ENCODE measurements at regions not wholly inside any gene's neighbourhood (a gene's known extent, or its start where the extent isn't known, plus 50 kb on each side); places are given as distances from the start of the nearest gene placed in this dataset.

- no peak for DNase-seq (ENCODE audit: low read depth, low spot score)
Measured at GRCh38 chr5:2660315-2660714, 91.2 kb downstream of the IRX2 start.

DNA sequence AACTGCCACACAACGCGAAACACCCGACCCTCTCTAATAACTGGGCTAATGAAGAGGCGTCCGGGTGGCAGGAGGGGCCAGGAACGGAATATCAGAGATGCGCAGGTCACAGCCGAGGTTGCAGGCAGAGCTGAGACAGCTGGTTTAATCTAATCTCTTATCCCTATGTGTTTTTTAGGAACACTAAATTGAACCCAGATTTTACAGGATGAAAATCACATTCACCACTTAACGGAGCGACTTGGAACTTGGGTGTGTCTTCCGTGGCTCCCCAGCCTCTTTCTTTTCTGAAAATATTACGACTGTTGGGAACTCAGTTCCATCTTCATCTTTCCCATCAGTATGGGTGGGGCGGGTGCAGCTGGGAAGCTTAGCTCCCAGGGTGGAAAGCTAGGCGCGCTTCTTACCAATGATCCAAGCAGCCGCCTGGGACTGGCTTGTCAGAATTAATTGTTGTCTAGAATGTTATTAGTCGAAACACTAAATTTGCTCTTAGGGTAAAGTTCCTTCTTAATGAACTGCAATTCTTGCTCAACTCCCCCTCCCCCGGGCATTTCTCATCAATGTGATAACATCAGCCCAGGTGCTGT lies 92.5 kb downstream of the IRX2 start:
- no peak for DNase-seq (ENCODE audit: low read depth, low spot score)
- H3K4me3 ChIP-seq (ENCODE audit: low read depth, low read length), result no peak overlapping the region
- TF ChIP-seq CTCF (IDR thresholded peaks at IDR 0.05; ENCODE audit: low read depth, low read length), result no peak
- POLR2A ChIA-PET, result no interaction called here
- H3K27me3 ChIP-seq (ENCODE audit: control insufficient read depth, insufficient read depth, low read length), result no peaks in the 10 kb centered on the region
- no peak overlapping the region for H3K27ac ChIP-seq (ENCODE audit: low read depth, low read length)
- peaks cover 52% of the 10 kb centered on the region for H3K9me3 ChIP-seq (ENCODE audit: control insufficient read depth, insufficient read depth, low read length)
- CTCF ChIA-PET, result no interaction called here

More at GRCh38 chr5:2660315-2660714, 91.2 kb downstream of the IRX2 start:
- H3K27ac ChIP-seq (ENCODE audit: low read depth, low read length), result no peak overlapping the region
- CTCF ChIA-PET, result no interaction called here
- POLR2A ChIA-PET, result no interaction called here
- peaks cover 52% of the 10 kb centered on the region for H3K9me3 ChIP-seq (ENCODE audit: control insufficient read depth, insufficient read depth, low read length)
- no peak overlapping the region for H3K4me3 ChIP-seq (ENCODE audit: low read depth, low read length)
- TF ChIP-seq CTCF (IDR thresholded peaks at IDR 0.05; ENCODE audit: low read depth, low read length), result no peak
- no peaks in the 10 kb centered on the region for H3K27me3 ChIP-seq (ENCODE audit: control insufficient read depth, insufficient read depth, low read length)

GRCh38 chr5:2658447-2658846 lies 93.0 kb downstream of the IRX2 start:
- CTCF ChIA-PET, result no interaction called here
- TF ChIP-seq CTCF (IDR thresholded peaks at IDR 0.05; ENCODE audit: low read depth, low read length), result no peak
- no peaks in the 10 kb centered on the region for H3K27me3 ChIP-seq (ENCODE audit: control insufficient read depth, insufficient read depth, low read length)
- no peak for DNase-seq (ENCODE audit: low read depth, low spot score)
- peaks cover 52% of the 10 kb centered on the region for H3K9me3 ChIP-seq (ENCODE audit: control insufficient read depth, insufficient read depth, low read length)
- POLR2A ChIA-PET, result no interaction called here
- no peak overlapping the region for H3K27ac ChIP-seq (ENCODE audit: low read depth, low read length)
- H3K4me3 ChIP-seq (ENCODE audit: low read depth, low read length), result no peak overlapping the region

DNA sequence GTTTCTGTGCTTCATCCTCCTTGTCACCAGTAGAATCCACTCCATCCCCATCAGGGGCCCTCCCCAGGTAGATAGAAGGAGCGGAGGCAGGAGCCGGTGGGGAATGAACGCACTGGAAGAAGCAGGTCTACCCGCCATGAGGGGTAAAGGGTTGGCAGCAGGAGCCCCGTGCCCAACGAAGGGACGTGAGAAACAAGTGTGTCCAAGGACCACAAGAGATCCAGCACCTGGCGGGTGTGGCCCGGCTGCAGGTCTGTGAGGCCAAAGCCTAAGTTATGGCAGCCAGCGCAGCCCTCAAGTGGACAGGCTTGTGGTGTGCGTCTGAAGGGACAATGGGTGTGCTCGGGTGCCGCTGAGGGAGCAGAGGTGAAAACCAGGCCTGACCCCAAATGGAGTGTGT lies 94.3 kb downstream of the IRX2 start:
- ChIA-PET POLR2A (no interaction called here), CTCF (no interaction called here)
- no peak for DNase-seq (ENCODE audit: low read depth, low spot score)
- TF ChIP-seq CTCF (IDR thresholded peaks at IDR 0.05; ENCODE audit: low read depth, low read length), result no peak
- H3K4me3 ChIP-seq (ENCODE audit: low read depth, low read length), result no peak overlapping the region
- peaks cover 48% of the 10 kb centered on the region for H3K9me3 ChIP-seq (ENCODE audit: control insufficient read depth, insufficient read depth, low read length)
- no peaks in the 10 kb centered on the region for H3K27me3 ChIP-seq (ENCODE audit: control insufficient read depth, insufficient read depth, low read length)
- H3K27ac ChIP-seq (ENCODE audit: low read depth, low read length), result no peak overlapping the region

DNA sequence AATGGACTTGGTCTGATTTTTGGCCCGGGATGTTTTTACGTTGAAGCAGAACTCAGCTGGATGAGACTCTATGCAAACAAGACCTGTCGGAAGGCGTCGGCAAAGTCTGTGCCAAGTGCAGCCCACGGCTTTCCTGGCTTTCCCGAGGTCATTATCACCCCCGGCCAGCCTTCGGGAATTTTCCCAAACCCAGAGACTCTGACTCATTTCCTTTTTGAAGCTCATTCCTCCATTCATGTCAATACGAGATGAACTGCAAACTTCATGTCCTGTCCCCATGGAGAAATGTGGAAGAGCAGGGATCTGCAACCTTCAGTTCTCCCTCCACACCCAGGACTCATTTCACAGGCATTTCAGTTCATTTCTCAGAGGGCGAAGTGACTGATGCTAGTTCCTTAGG lies 95.3 kb downstream of the IRX2 start:
- ChIA-PET CTCF (no interaction called here), POLR2A (no interaction called here)
- H3K4me3 ChIP-seq (ENCODE audit: low read depth, low read length), result no peak overlapping the region
- no peak overlapping the region for H3K27ac ChIP-seq (ENCODE audit: low read depth, low read length)
- peaks cover 48% of the 10 kb centered on the region for H3K9me3 ChIP-seq (ENCODE audit: control insufficient read depth, insufficient read depth, low read length)
- no peak for DNase-seq (ENCODE audit: low read depth, low spot score)
- H3K27me3 ChIP-seq (ENCODE audit: control insufficient read depth, insufficient read depth, low read length), result no peaks in the 10 kb centered on the region
- TF ChIP-seq CTCF (IDR thresholded peaks at IDR 0.05; ENCODE audit: low read depth, low read length), result no peak
